HepG2 (cell line): ENCODE measurements at regions not wholly inside any gene's neighbourhood (a gene's known extent, or its start where the extent isn't known, plus 50 kb on each side); places are given as distances from the start of the nearest gene placed in this dataset.

Source experiments
- ATAC-seq: fragments of 200-7000 bp; cut with Tn5 transposase; 3 replicates; pipeline ENCODE4 v1.9.1; 2020; ENCODE audit warnings: mild to moderate bottlenecking, moderate library complexity
- BruUV-seq: library from RNA; stranded (reverse); fragments of 400-500 nt; replicated peaks from 2 replicates; lab custom pipeline; 2021; lab: Mats Ljungman, UMichigan
- CTCF ChIA-PET: fragments of 300-600 bp; formaldehyde crosslinking; extraction: SDS; loops from one replicate; lab custom pipeline; 2021; ENCODE audit warnings: low total read pairs, inconsistent platforms, low intra/inter-chr PET ratio; lab: Yijun Ruan, JAX
- POLR2A ChIA-PET: fragments of 350-600 bp; sonication (Branson Sonifier 250); formaldehyde crosslinking; loops from one replicate; lab custom pipeline; 2020; ENCODE audit warnings: antibody characterized with exemption, inconsistent platforms; lab: Yijun Ruan, JAX
- DNase-seq: peaks from one replicate; pipeline ENCODE4 v3.0.0-alpha.2; 2015; ENCODE audit warnings: low spot score
- FAIRE-seq: peaks from 3 replicates; lab custom pipeline; 2011; peaks lifted over from hg19 to GRCh38; lab: Jason Lieb, UNC
- H2AFZ ChIP-seq: one replicate; pipeline ENCODE4 v1.6.1; 2011; ENCODE audit warnings: low read length, inconsistent platforms
- H3K27ac ChIP-seq: fragments of 300-600 bp; 3 replicates; pipeline ENCODE4 v1.8.0; 2011; ENCODE audit warnings: mixed run types, mild to moderate bottlenecking, mixed read lengths, low read length, inconsistent platforms; ENCODE audit not compliant: insufficient read depth; ENCODE audit errors: extremely low read length
- H3K27me3 ChIP-seq, 2 experiments: fragments of 200-600 bp in 1 of 2; 2 replicates in 1 of 2; 3 replicates in 1 of 2; pipeline versions ENCODE4 v1.6.0 to v1.8.0; 2011; ENCODE audit warnings: low read length in 2 of 2, mild to moderate bottlenecking in 2 of 2, moderate library complexity in 2 of 2, inconsistent platforms in 1 of 2; ENCODE audit not compliant: insufficient read depth in 2 of 2, control insufficient read depth in 1 of 2
- H3K36me3 ChIP-seq, 2 experiments: fragments of 200-600 bp in 1 of 2; replicated peaks in 1 of 2; 2 replicates in 1 of 2; 3 replicates in 1 of 2; pipeline versions ENCODE4 v1.5.1 to v1.8.0; 2011; ENCODE audit warnings: low read length in 2 of 2, inconsistent platforms in 1 of 2; ENCODE audit not compliant: insufficient read depth in 2 of 2, control insufficient read depth in 1 of 2
- H3K4me1 ChIP-seq: 2 replicates; pipeline ENCODE4 v1.5.1; 2012; ENCODE audit warnings: low read length, inconsistent platforms; ENCODE audit not compliant: insufficient read depth
- H3K4me2 ChIP-seq: 2 replicates; pipeline ENCODE4 v1.6.0; 2011; ENCODE audit warnings: low read depth, low read length, inconsistent platforms
- H3K4me3 ChIP-seq, 3 experiments: fragments of 200-600 bp in 1 of 3; sonication (generic), shearing (Covaris generic) in 1 of 3; replicated peaks in 1 of 3; 2 replicates each; pipeline ENCODE4 v1.5.1; 2011 to 2016; ENCODE audit warnings: low read length in 3 of 3, inconsistent platforms in 2 of 3, low read depth in 2 of 3, mild to moderate bottlenecking in 2 of 3, control low read depth in 1 of 3, mixed read lengths in 1 of 3; ENCODE audit not compliant: insufficient read depth in 1 of 3
- H3K79me2 ChIP-seq: one replicate; pipeline ENCODE4 v1.6.1; 2011; ENCODE audit warnings: low read length, inconsistent platforms; ENCODE audit not compliant: insufficient read depth
- H3K9ac ChIP-seq: 2 replicates; pipeline ENCODE4 v1.6.0; 2011; ENCODE audit warnings: mild to moderate bottlenecking, low read depth, low read length, inconsistent platforms; ENCODE audit not compliant: insufficient read depth
- H3K9me3 ChIP-seq: 2 replicates; pipeline ENCODE4 v1.5.1; 2012; ENCODE audit warnings: mild to moderate bottlenecking, low read length
- H4K20me1 ChIP-seq: 2 replicates; pipeline ENCODE4 v1.6.0; 2011; ENCODE audit warnings: inconsistent platforms, mild to moderate bottlenecking, low read length, moderate library complexity; ENCODE audit not compliant: insufficient read depth
- BCL6 ChIP-seq: IDR thresholded peaks from 2 replicates; pipeline ENCODE4 v1.6.1; 2016; ENCODE audit warnings: missing genetic modification reagents, missing compliant biosample characterization
- ESRRA ChIP-seq: sonication (generic); formaldehyde crosslinking; IDR thresholded peaks from 2 replicates; pipeline ENCODE4 v1.5.1; 2020; ENCODE audit warnings: mild to moderate bottlenecking, low read depth, missing genetic modification reagents
- HNF4G ChIP-seq, 2 experiments: sonication (generic) in 1 of 2; formaldehyde crosslinking in 1 of 2; IDR thresholded peaks; 2 replicates each; pipeline versions ENCODE4 v1.4.0 to v1.6.1; 2011 to 2020; ENCODE audit warnings: borderline replicate concordance in 2 of 2, low read depth in 2 of 2, mild to moderate bottlenecking in 2 of 2, low read length in 1 of 2, missing genetic modification reagents in 1 of 2, moderate library complexity in 1 of 2
- KLF9 ChIP-seq: IDR thresholded peaks from 2 replicates; pipeline ENCODE4 v1.6.1; 2016; ENCODE audit warnings: low read depth
- PAXIP1 ChIP-seq: sonication (generic); formaldehyde crosslinking; conservative IDR thresholded peaks from 2 replicates; pipeline ENCODE4 v1.4.0; 2020; ENCODE audit warnings: mild to moderate bottlenecking, missing genetic modification reagents, moderate library complexity
- SMAD1 ChIP-seq: sonication (generic); formaldehyde crosslinking; IDR thresholded peaks from 2 replicates; pipeline ENCODE4 v1.4.0; 2020; ENCODE audit warnings: missing genetic modification reagents, low read depth, mild to moderate bottlenecking, borderline replicate concordance
- SNAPC5 ChIP-seq: sonication (generic); formaldehyde crosslinking; IDR thresholded peaks from 2 replicates; pipeline ENCODE4 v1.8.1; 2023; ENCODE audit warnings: mild to moderate bottlenecking, missing genetic modification reagents, borderline replicate concordance
- TFAP4 ChIP-seq: sonication (generic); IDR thresholded peaks from 2 replicates; pipeline ENCODE4 v1.6.1; 2016; ENCODE audit warnings: low read depth, borderline replicate concordance
- ZBTB10 ChIP-seq: sonication (generic); formaldehyde crosslinking; IDR thresholded peaks from 2 replicates; pipeline ENCODE4 v1.4.0; 2020; ENCODE audit warnings: missing genetic modification reagents, borderline replicate concordance
- ZNF281 ChIP-seq: sonication (generic); formaldehyde crosslinking; IDR thresholded peaks from 2 replicates; pipeline ENCODE4 v1.4.0; 2020; ENCODE audit warnings: missing genetic modification reagents, borderline replicate concordance
- ZNF691 ChIP-seq: sonication (generic); formaldehyde crosslinking; IDR thresholded peaks from 2 replicates; pipeline ENCODE4 v1.4.0; 2020; ENCODE audit warnings: missing genetic modification reagents, low read depth, mild to moderate bottlenecking, borderline replicate concordance
- ZNF768 ChIP-seq: sonication (generic); formaldehyde crosslinking; IDR thresholded peaks from 2 replicates; pipeline ENCODE4 v1.4.0; 2020; ENCODE audit warnings: missing genetic modification reagents
- WGBS: methylation state at CpG from one replicate; pipeline ENCODE4 v1.1.6; 2017; ENCODE audit warnings: low lambda C conversion rate; 5-methylcytosine and 5-hydroxymethylcytosine counted together
- in situ Hi-C: cut with HindIII; loops from 2 replicates; pipeline ENCODE4 v1.10.0; 2017; ENCODE audit warnings: low pct_unique_long_range_greater_than_20kb; ENCODE audit not compliant: extremely low pct_ligation_motif_present
- intact Hi-C: fragments of 100-400 bp; cut with micrococcal nuclease; formaldehyde crosslinking; loops from one replicate; pipeline ENCODE4 v1.10.0; 2022; ENCODE audit not compliant: unreplicated experiment

- no peak overlapping the region for H3K27ac ChIP-seq
- 4% methylated on average over 5 of the region's 5 CpGs for WGBS
- 0 out of 2 replicates have a peak, but pooled peaks cover 21% of the 10 kb centered on the region for H3K4me1 ChIP-seq
- no peak overlapping the region for H3K4me2 ChIP-seq
- CTCF ChIA-PET: no interaction called here
- H3K4me3 ChIP-seq: no peak overlapping the region
- in situ Hi-C loops (no loop called here), intact Hi-C loops (loop anchor here (1.0 kb wide), 1 partner anchor 20 kb away; no protein-coding TSS in a partner anchor)
- H3K79me2 ChIP-seq: no peaks in the 10 kb centered on the region
- FAIRE-seq (peak; percentile 57), DNase-seq (peak; percentile 52), ATAC-seq (peak; percentile 94)
- H4K20me1 ChIP-seq: no peaks in the 10 kb centered on the region
- BruUV-seq: no TSS peak
- H3K27me3 ChIP-seq: no peaks in the 10 kb centered on the region
- POLR2A ChIA-PET: no interaction called here
- no peak overlapping the region for H3K9ac ChIP-seq
- no peak overlapping the region for H2AFZ ChIP-seq
- no peaks in the 10 kb centered on the region for H3K9me3 ChIP-seq
- no peaks in the 10 kb centered on the region for H3K36me3 ChIP-seq
- peak; percentile 54; the same call in 1 of the 2 replicates for TF ChIP-seq HNF4G (IDR thresholded peaks at IDR 0.05; ENCODE audit: borderline replicate concordance, low read depth, low read length)
- TF ChIP-seq HNF4G (CRISPR knock-in tag; IDR thresholded peaks at IDR 0.05; ENCODE audit: borderline replicate concordance, low read depth): no peak
- TF ChIP-seq ZBTB10 (CRISPR knock-in tag): no peak
- TF ChIP-seq SMAD1 (CRISPR knock-in tag): no peak
- peak; percentile 55; the same call in 1 of the 2 replicates for TF ChIP-seq ZNF281 (CRISPR knock-in tag)
- TF ChIP-seq BCL6 (CRISPR knock-in tag): peak; percentile 52
- TF ChIP-seq ESRRA (CRISPR knock-in tag): peak; percentile 44; the same call in 1 of the 2 replicates
- TF ChIP-seq SNAPC5 (CRISPR knock-in tag): no peak
- peak; percentile 44; the same call in 1 of the 2 replicates for TF ChIP-seq TFAP4
- TF ChIP-seq ZNF691 (CRISPR knock-in tag): peak; percentile 62; the same call in 1 of the 2 replicates
- 0 out of 2 replicates have a peak, but pooled peaks have one; percentile 16 for TF ChIP-seq PAXIP1 (CRISPR knock-in tag)
- TF ChIP-seq ZNF768: peak; percentile 72; the same call in 1 of the 2 replicates
- no peak for TF ChIP-seq KLF9 (CRISPR knock-in tag)
Measured at GRCh38 chr12:19912991-19913390, 455.3 kb upstream of the PDE3A start.
